Transverse colon (tissue), 4 donors: ENCODE measurements at regions not wholly inside any gene's neighbourhood (a gene's known extent, or its start where the extent isn't known, plus 50 kb on each side); places are given as distances from the start of the nearest gene placed in this dataset.

Source experiments
- DNase-seq: peaks from one replicate; pipeline ENCODE4 v3.0.0-alpha.2; 2019
- H3K27ac ChIP-seq, 4 donors: fragments of 200-600 bp; sonication (generic); 2 replicates each; pipeline ENCODE4 v1.5.1; 2016 to 2018; ENCODE audit warnings: inconsistent platforms in 4 of 4
- H3K27me3 ChIP-seq: fragments of 200-600 bp; sonication (generic); 2 replicates; pipeline ENCODE4 v1.5.1; 2017; ENCODE audit warnings: inconsistent platforms
- H3K36me3 ChIP-seq, 4 donors: fragments of 200-600 bp; sonication (generic); 2 replicates each; pipeline ENCODE4 v1.5.1; 2017 to 2019; ENCODE audit warnings: inconsistent platforms in 4 of 4
- H3K4me1 ChIP-seq, 4 donors: fragments of 200-600 bp; sonication (generic); 2 replicates each; pipeline ENCODE4 v1.5.1; 2017 to 2020; ENCODE audit warnings: inconsistent platforms in 4 of 4
- H3K4me3 ChIP-seq, 4 donors: fragments of 200-600 bp; sonication (generic); 1 replicate in 1 of 4; 2 replicates in 3 of 4; pipeline versions ENCODE4 v1.5.1 to v1.6.1; 2017 to 2019; ENCODE audit warnings: inconsistent platforms in 4 of 4
- H3K9me3 ChIP-seq, 2 donors: fragments of 200-600 bp; sonication (generic); 2 replicates each; pipeline ENCODE4 v1.5.1; 2017 to 2019; ENCODE audit warnings: inconsistent platforms in 2 of 2
- CTCF ChIP-seq, 5 experiments: fragments of 200-600 bp in 3 of 5; fragments of 450-650 bp in 2 of 5; sonication (generic) in 3 of 5; IDR thresholded peaks; 1 replicate in 2 of 5; 2 replicates in 3 of 5; pipeline ENCODE4 v1.5.1; 2016 to 2017; ENCODE audit warnings: antibody characterized with exemption in 5 of 5, inconsistent platforms in 3 of 5, mild to moderate bottlenecking in 2 of 5, moderate library complexity in 1 of 5
- EP300 ChIP-seq: sonication (generic); formaldehyde crosslinking; IDR thresholded peaks from one replicate; pipeline ENCODE4 v1.6.1; 2017; ENCODE audit warnings: antibody characterized with exemption, low read depth
- POLR2A ChIP-seq: fragments of 450-650 bp; IDR thresholded peaks from one replicate; pipeline ENCODE4 v1.6.1; 2016; ENCODE audit warnings: antibody characterized with exemption, mild to moderate bottlenecking, moderate library complexity
- POLR2AphosphoS5 ChIP-seq, 3 donors: sonication (generic); formaldehyde crosslinking; IDR thresholded peaks; one replicate each; pipeline ENCODE4 v1.6.1; 2016; ENCODE audit warnings: antibody characterized with exemption in 3 of 3
- WGBS, 2 donors: methylation state at CpG; one replicate each; pipeline ENCODE4 v1.1.5; 2018; ENCODE audit warnings: low coverage in 1 of 2; 5-methylcytosine and 5-hydroxymethylcytosine counted together
- in situ Hi-C, 4 donors: fragments of 200-750 bp; cut with MboI; loops; one replicate each; pipeline versions ENCODE4 v1.15.0 to v1.15.1; 2017; ENCODE audit warnings: low sequenced_read_pairs in 3 of 4, low pct_ligation_motif_present in 1 of 4, low pct_unique_long_range_greater_than_20kb in 1 of 4
- intact Hi-C: fragments of 100-400 bp; cut with DNase I; formaldehyde crosslinking; loops from one replicate; pipeline ENCODE4 v1.15.1; 2023; ENCODE audit warnings: low total_unique reads

DNA sequence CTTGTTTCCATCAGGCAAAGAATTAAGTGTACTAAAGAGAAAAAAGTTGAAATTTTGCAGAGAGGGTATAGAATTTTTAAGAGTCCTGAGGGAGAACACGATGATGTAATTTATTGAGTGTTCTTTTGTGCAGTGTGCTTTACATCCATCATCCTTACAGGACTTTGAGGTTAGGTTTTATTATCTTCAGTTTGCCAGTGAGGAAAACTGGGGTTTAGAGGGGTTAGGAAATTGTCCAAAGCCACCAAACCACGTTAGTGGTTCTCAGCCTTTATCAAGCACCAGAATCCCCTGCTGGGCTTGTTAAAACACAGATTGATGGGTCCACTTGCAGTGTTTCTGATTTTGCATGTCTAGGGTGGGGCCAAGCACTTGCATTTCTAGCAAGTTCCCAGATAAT lies 277.5 kb downstream of the KCNS3 start:
- no peak for DNase-seq
- in situ Hi-C loops: loop anchor here in 3 of 4 donors (10.0 to 25.0 kb wide), 3 partner anchors 294 to 419 kb away; no protein-coding TSS in a partner anchor
- Histone ChIP-seq H3K9me3 (no peaks in the 10 kb centered on the region), H3K4me3 (no peak overlapping the region), H3K4me1 (no peaks in the 10 kb centered on the region), H3K27ac (no peak overlapping the region), H3K27me3 (no peaks in the 10 kb centered on the region), H3K36me3 (no peaks in the 10 kb centered on the region)
- TF ChIP-seq CTCF (IDR thresholded peaks at IDR 0.05) (no peak), POLR2AphosphoS5 (IDR thresholded peaks at IDR 0.05) (no peak), EP300 (no peak), POLR2A (no peak)
- 47 to 62% methylated on average over 1 to 2 of the region's 2 CpGs for WGBS, 2 donors
- intact Hi-C loops: no loop called here

DNA sequence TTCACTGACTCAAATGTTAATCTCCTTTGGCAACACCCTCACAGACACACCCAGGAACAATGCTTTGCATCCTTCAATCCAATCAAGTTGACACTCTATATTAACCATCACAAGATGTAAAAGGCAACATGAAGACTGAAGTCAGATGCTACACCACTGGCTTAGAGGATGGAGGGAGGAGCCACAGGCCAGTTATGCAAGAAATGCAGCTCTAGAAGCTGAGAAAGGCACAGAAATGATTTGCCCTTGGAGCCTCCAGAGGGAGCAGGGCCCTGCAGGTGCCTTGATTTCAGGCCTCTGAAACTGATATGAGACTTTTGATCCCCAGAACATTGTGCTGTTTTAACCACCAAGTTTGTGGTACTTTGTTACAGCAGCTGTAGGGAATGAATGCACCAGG lies 276.3 kb downstream of the KCNS3 start:
- Histone ChIP-seq H3K4me1 (no peaks in the 10 kb centered on the region), H3K27ac (no peak overlapping the region), H3K4me3 (no peak overlapping the region), H3K36me3 (no peaks in the 10 kb centered on the region), H3K9me3 (no peaks in the 10 kb centered on the region), H3K27me3 (no peaks in the 10 kb centered on the region)
- intact Hi-C loops (loop anchor here (5.0 kb wide), 1 partner anchor 303 kb away; no protein-coding TSS in a partner anchor), in situ Hi-C loops (loop anchor here in 3 of 4 donors (10.0 to 25.0 kb wide), 3 partner anchors 293 to 418 kb away; no protein-coding TSS in a partner anchor)
- DNase-seq: no peak
- no peak for TF ChIP-seq POLR2AphosphoS5 (IDR thresholded peaks at IDR 0.05)

GRCh38 chr2:18154259-18154658 lies 275.8 kb downstream of the KCNS3 start:
- 72 to 84% methylated on average over 3 of the region's 3 CpGs for WGBS, 2 donors
- Histone ChIP-seq H3K4me1 (no peaks in the 10 kb centered on the region), H3K27ac (no peak overlapping the region), H3K36me3 (no peaks in the 10 kb centered on the region), H3K9me3 (no peaks in the 10 kb centered on the region), H3K4me3 (no peak overlapping the region), H3K27me3 (no peaks in the 10 kb centered on the region)
- in situ Hi-C loops: loop anchor here in 3 of 4 donors (10.0 to 25.0 kb wide), 3 partner anchors 292 to 417 kb away; no protein-coding TSS in a partner anchor
- TF ChIP-seq EP300: no peak
- no peak for TF ChIP-seq POLR2A
- no peak for TF ChIP-seq POLR2AphosphoS5 (IDR thresholded peaks at IDR 0.05)
- no peak for TF ChIP-seq CTCF (IDR thresholded peaks at IDR 0.05)
- DNase-seq: no peak
- intact Hi-C loops: loop anchor here (5.0 kb wide), 1 partner anchor 302 kb away; no protein-coding TSS in a partner anchor

- 79% methylated on average over 1 of the region's 1 CpG; no CpG with 5 or more reads in 1 of the 2 donors for WGBS, 2 donors
- TF ChIP-seq CTCF (IDR thresholded peaks at IDR 0.05) (no peak), POLR2A (no peak), POLR2AphosphoS5 (IDR thresholded peaks at IDR 0.05) (no peak), EP300 (no peak)
- in situ Hi-C loops: loop anchor here in 3 of 4 donors (10.0 to 25.0 kb wide), 3 partner anchors 291 to 416 kb away; no protein-coding TSS in a partner anchor
Measured at GRCh38 chr2:18153741-18154140, 275.3 kb downstream of the KCNS3 start.

GRCh38 chr2:18151237-18151636 lies 272.8 kb downstream of the KCNS3 start:
- 0 to 84% methylated on average over 1 to 4 of the region's 4 CpGs for WGBS, 2 donors
- Histone ChIP-seq H3K36me3 (no peaks in the 10 kb centered on the region), H3K27me3 (no peaks in the 10 kb centered on the region), H3K4me3 (no peak overlapping the region), H3K9me3 (no peaks in the 10 kb centered on the region), H3K4me1 (no peaks in the 10 kb centered on the region), H3K27ac (no peak overlapping the region)
- intact Hi-C loops (loop anchor here (5.0 kb wide), 1 partner anchor 299 kb away; no protein-coding TSS in a partner anchor), in situ Hi-C loops (loop anchor here in 3 of 4 donors (10.0 to 25.0 kb wide), 3 partner anchors 289 to 414 kb away; no protein-coding TSS in a partner anchor)
- TF ChIP-seq CTCF (IDR thresholded peaks at IDR 0.05): no peak
- TF ChIP-seq EP300: no peak
- no peak for TF ChIP-seq POLR2A
- TF ChIP-seq POLR2AphosphoS5 (IDR thresholded peaks at IDR 0.05): no peak
- DNase-seq: no peak

More at GRCh38 chr2:18153741-18154140, 275.3 kb downstream of the KCNS3 start:
- Histone ChIP-seq H3K27ac (no peak overlapping the region), H3K9me3 (no peaks in the 10 kb centered on the region), H3K27me3 (no peaks in the 10 kb centered on the region), H3K36me3 (no peaks in the 10 kb centered on the region), H3K4me3 (no peak overlapping the region), H3K4me1 (no peaks in the 10 kb centered on the region)
- intact Hi-C loops: loop anchor here (5.0 kb wide), 1 partner anchor 301 kb away; no protein-coding TSS in a partner anchor
- no peak for DNase-seq
